Stimulated activated CD4-positive, alpha-beta T cell treated with anti-CD3 and anti-CD28 coated beads, Interleukin-2, amount 100 ng/mL, for 24 hours (primary cell): ENCODE measurements at regions not wholly inside any gene's neighbourhood (a gene's known extent, or its start where the extent isn't known, plus 50 kb on each side); places are given as distances from the start of the nearest gene placed in this dataset.

Experiments used
- DNase-seq, 2 donors: peaks; one replicate each; pipeline ENCODE4 v3.0.0-alpha.2; 2020

- DNase-seq, result no peak
Measured at GRCh38 chr3:117927825-117928224, 1106.8 kb downstream of the IGSF11 start.

- no peak for DNase-seq
Measured at GRCh38 chr3:117928836-117929235, 1105.8 kb downstream of the IGSF11 start.

GRCh38 chr3:117932441-117932840 is 1102.2 kb downstream of the IGSF11 start:
- DNase-seq, result no peak

GRCh38 chr3:117936159-117936558 is 1098.5 kb downstream of the IGSF11 start:
- no peak for DNase-seq

- DNase-seq, result no peak
Measured at GRCh38 chr3:117938974-117939373, 1095.7 kb downstream of the IGSF11 start.

GRCh38 chr3:117939425-117940027 is 1095.1 kb downstream of the IGSF11 start:
- no peak for DNase-seq

GRCh38 chr3:117941015-117941414 is 1093.6 kb downstream of the IGSF11 start:
- DNase-seq, result no peak

- DNase-seq, result no peak
Measured at GRCh38 chr3:117941756-117942155, 1092.9 kb downstream of the IGSF11 start.

GRCh38 chr3:117954131-117954530 is 1080.5 kb downstream of the IGSF11 start:
- no peak for DNase-seq

GRCh38 chr3:117955196-117955595 is 1079.5 kb downstream of the IGSF11 start:
- no peak for DNase-seq

GRCh38 chr3:117958027-117958426 is 1076.6 kb downstream of the IGSF11 start:
- DNase-seq, result no peak

GRCh38 chr3:117962750-117963149 is 1071.9 kb downstream of the IGSF11 start:
- DNase-seq, result no peak

GRCh38 chr3:117963858-117964257 is 1070.8 kb downstream of the IGSF11 start:
- no peak for DNase-seq

GRCh38 chr3:117964814-117965213 is 1069.8 kb downstream of the IGSF11 start:
- DNase-seq, result no peak

GRCh38 chr3:117977504-117978228 is 1057.0 kb downstream of the IGSF11 start:
- DNase-seq, result no peak

GRCh38 chr3:117979466-117979865 is 1055.2 kb downstream of the IGSF11 start:
- no peak for DNase-seq

- no peak for DNase-seq
Measured at GRCh38 chr3:117987256-117987655, 1047.4 kb downstream of the IGSF11 start.

GRCh38 chr3:117989982-117990381 is 1044.7 kb downstream of the IGSF11 start:
- DNase-seq, result no peak

GRCh38 chr3:117990627-117991026 is 1044.0 kb downstream of the IGSF11 start:
- no peak for DNase-seq

- DNase-seq, result no peak
Measured at GRCh38 chr3:117995842-117996437, 1038.7 kb downstream of the IGSF11 start.

GRCh38 chr3:117997201-117998049 is 1037.2 kb downstream of the IGSF11 start:
- peak; percentile 44 to 66 for DNase-seq

GRCh38 chr3:117998071-117998470 is 1036.6 kb downstream of the IGSF11 start:
- DNase-seq, result no peak

GRCh38 chr3:118000219-118000618 is 1034.4 kb downstream of the IGSF11 start:
- DNase-seq, result no peak
